HG03442 (cell line): ENCODE measurements at regions not wholly inside any gene's neighbourhood (a gene's known extent, or its start where the extent isn't known, plus 50 kb on each side); places are given as distances from the start of the nearest gene placed in this dataset.
"Not testable (repeated sequence)": the region's sequence is repeated elsewhere in the genome, so short reads cannot be mapped to it uniquely, and the experiment has no call there.

ENCODE experiments used
- ATAC-seq: cut with Tn5 transposase; IDR thresholded peaks from one replicate; pipeline ENCODE4 v1.9.1; 2021; ENCODE audit warnings: mild to moderate bottlenecking, moderate library complexity; ENCODE audit not compliant: unreplicated experiment

DNA sequence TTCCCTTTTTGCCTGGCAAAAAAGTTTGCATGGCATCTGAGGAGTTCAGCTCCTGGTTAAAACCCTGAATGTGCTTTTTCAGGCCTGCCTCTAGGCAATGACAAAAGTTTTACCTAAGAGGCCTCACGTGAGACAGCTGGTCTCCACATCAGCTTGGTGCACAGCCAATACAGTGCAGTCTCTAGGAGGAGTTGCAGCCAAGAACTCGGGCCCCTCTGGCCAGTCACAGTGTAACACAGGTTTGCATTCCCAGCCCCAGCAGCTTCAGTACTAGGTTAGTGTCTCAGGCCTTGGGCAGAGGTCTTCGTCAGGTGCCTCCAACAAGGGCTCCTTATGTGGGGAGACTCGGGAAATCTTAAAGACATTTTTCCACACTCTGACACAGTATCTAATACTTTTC, 771.7 kb downstream of the SORCS1 start:
- no peak for ATAC-seq

DNA sequence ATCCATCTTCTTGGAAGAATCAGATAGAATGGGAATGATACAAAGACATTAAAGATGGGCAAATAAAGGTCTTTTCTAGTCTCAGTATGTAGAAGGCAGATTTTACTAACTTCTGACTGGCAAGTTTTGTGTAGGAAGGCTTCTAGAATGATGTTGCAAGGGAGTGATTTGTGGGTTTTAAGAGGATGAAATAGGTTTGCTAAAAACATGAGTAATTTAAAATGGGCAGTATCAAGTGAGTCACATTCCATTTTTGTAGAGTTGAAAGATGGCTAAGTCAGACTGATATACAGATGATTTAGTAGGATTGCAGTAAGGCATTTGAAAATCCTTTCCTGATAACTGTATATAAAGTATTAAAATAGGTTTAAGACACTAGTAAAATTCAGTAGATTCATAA, 777.4 kb downstream of the SORCS1 start:
- no peak for ATAC-seq

DNA sequence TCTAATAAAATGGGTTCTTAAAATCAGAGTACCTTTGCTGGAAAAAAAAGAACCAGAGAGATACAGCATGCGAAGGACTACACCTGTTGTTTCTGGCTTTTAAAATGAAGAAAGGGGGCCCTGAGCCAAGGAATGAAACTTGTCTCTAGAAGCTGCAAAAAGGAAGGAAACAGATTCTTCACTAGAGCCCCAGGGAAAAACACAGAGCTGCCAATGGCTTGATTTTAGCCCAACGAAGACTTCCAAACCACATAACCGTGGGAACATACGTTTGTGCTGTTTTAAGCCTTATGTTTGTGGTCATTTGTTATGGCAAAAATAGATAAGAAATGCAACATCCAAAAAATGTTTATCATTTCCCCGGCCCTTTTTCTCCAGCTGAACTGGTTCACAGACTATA, 780.0 kb downstream of the SORCS1 start:
- ATAC-seq = no peak

DNA sequence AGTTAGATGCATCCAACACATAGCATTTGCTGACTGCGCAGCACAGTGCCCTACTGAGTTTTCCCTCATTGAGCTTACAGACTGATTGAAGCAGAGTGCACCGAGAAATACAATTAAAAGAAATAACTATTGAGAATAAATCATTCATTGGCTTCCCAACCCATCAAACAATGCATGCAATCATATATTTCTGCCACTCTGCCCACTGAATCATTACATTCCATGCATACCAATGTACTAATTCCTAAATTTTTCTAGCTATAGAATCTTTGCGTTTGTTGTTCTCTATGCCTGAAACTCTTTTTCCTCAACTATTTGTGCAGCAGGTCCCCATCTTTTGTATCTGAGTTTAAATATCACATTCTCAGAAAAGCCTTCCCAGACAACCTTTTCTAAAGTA, 783.8 kb downstream of the SORCS1 start:
- no peak for ATAC-seq

DNA sequence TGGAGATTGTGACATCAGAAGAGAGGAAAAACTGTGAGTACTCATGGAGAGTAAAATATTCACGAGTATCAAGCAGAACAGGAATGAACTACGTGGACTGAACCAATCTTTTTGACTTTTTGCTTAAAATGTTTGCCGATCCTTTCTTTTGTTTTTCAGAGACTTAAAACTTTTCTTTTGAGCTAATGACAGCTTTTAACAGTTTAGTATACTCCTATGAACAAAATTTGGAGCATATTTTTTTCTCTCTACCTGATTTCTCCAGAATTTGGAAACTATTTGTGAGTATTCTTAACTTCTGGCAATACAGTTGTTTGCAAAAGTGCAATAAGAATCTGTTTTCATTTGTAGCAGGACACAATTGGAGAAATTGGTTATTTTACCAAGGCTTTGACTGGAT, 786.3 kb downstream of the SORCS1 start:
- no peak for ATAC-seq

DNA sequence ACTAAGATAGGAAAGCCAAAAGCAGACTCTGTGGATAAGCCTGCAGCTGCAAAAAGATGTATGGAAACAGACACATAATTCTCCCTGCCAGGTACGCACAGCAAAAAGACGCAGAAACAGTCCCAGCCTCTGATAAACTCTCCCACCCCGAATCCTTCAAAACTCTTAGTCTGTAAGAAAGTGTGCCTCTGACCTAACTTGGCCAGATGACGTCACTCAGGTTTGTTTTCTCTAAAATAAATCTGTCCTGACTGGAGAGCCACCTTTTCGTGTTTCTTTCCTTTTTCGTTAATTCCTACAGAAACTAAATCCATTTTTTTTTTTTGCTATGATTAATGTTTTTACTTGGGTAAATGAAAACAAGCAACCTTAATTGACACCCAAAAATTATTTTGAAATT, 793.8 kb downstream of the SORCS1 start:
- no peak for ATAC-seq

DNA sequence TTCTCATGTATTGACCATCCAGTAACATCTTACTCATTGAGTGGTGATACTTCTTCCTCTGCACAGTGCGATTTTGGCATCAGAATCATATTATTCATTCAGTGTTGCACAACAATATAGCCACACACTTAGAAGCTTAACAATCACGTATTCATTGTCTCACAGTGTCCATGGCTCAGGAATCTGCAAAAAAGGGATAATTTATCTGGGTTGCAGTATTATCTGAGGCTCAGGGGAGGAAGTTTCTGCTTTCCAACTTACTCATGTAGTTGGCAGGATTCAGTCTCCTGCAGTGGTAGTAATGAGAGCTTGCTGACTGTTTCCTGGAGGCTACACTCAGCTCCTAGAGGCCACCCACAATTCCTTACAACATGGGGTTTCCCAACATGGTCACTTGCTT, 803.6 kb downstream of the SORCS1 start:
- ATAC-seq = no peak

DNA sequence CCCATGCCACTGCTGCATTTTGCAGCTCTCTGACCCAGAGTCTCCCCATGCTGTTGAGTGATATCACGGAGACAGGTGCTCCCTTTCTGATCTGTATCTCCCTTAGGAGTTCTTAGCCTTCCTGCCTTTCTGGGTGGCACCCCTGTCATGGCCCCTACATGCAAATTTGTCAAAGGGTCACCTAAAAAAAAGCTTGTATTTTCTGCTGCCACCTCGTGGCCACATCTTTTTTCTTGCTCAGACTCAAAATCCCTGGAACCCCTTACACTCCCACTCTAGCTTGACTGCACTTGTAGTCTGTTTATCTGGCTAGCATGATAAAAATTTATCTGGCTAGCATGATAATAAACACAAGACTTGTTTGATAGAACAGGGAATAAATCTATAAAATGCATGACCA, 809.1 kb downstream of the SORCS1 start:
- no peak for ATAC-seq

DNA sequence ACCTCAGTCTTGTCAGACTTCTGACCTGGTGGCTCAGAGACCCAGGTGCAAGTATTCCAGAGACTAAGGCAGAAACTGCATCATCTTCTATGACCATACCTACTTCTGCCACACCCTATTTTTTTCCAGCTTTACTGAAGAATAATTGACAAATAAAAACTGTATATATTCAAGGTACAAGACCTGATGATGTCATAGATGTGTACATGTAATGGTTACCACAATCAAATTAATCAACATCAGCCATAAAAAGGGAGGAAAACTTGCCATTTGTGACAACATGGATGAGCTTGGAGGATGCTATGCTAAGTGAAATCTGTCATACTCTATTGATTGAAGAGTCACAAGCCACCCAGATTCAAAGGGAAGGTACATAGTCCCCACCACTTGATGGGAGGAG, 815.6 kb downstream of the SORCS1 start:
- ATAC-seq = no peak

DNA sequence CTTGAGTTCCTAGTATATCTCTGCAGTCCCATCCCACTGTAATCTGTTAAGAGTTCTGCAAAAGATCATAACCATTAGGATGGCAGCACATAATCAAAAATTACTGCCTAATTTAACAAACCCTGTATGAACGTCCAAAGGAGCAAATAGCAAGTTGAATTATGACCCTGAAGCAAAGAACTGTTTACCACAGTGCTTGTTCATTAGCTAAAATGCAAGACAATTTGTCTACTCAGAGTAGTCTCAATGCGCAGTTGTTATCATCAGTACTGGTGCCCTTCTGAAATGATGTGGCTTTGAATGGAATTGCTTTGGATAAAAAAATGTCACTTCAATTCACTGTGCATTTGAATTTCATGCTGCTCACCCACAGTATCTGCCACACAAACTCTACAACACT, 817.0 kb downstream of the SORCS1 start:
- ATAC-seq = no peak

DNA sequence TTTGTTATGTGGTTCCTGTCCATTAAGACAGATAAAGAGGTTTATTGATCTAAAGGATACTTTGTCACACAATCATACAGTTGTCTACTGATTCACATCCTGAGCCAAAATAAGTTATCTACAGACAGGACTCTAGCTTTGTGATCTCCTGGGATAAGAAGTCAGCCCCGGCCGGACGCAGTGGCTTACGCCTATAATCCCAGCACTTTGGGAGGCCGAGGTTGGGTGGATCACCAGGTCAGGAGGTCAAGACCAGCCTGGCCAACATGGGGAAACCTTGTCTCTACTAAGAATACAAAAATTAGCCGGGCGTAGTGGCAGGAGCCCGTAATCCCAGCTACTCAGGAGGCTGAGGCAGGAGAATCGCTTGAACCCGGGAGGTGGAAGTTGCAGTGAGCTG, 821.0 kb downstream of the SORCS1 start:
- ATAC-seq = not testable (repeated sequence)

DNA sequence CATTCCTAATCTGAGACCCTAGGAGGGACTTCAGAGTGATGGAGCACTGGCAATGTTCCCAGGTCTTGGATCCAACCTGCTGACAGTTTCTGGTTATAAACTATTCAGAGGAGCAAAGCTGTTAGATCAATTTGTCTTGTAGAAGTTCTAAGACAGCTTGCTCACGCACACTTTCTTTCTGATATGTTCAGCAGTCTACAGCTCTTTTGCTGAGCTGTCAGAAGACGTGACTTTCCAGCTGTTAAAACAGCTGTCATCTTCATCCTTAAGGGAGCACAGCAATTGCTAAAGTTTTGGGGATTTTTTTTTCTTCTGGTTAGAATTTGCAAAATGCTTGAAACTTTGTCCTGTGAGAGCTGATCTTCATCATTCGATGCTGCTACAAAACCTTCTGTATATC, 823.1 kb downstream of the SORCS1 start:
- no peak for ATAC-seq

DNA sequence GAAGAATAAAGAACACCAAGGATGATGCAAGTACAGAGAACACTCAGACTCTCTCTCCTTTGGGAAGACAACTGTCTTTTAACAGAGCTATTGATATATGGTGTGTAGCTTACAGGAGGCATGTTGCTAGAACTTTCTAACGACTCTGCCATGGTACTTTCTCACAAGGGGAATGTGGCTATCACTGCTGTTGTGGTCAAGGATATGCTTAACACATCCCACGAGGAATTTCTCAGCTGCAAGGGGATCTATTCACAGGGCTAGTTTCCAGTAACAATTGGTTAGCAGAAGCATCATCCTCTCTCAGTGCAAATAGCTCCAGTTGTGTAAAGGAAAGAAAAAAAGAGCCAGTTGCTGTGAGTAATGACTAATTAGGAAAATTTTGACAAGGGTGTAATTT, 826.0 kb downstream of the SORCS1 start:
- no peak for ATAC-seq

DNA sequence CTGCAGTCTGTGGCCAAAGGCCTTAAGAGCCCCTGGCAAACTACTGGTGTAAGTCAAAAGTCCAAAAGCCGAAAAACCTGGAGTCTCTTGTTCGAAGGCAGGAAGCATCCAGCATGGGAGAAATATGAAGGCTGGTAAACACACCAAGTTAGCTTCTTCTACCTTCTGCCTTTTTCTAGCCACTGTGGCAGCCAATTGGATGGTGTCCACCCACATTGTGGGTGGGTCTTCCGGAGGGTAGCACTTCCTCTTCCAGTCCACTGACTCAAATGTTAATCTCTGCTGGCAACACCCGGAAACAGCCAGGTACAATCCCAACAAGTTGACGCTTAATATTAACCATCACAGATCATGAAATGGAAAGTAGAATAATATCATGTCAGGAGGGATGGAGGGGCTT, 827.6 kb downstream of the SORCS1 start:
- no peak for ATAC-seq

DNA sequence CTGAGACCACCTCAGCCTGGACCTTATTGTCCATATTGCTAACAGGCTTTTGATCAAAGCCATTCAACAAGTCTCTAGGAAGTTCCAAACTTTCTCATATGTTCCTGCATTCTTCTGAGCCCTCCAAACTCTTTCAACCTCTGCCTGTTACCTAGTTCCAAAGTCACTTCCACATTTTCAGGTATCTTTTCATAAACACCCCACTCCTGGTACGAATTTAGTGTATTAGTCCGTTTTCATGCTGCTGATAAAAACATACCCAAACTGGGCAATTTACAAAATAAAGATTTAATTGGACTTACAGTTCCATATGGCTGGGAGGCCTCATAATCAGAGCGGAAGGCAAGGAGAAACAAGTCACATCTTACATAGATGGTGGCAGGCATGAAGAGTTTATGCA, 836.8 kb downstream of the SORCS1 start:
- no peak for ATAC-seq

DNA sequence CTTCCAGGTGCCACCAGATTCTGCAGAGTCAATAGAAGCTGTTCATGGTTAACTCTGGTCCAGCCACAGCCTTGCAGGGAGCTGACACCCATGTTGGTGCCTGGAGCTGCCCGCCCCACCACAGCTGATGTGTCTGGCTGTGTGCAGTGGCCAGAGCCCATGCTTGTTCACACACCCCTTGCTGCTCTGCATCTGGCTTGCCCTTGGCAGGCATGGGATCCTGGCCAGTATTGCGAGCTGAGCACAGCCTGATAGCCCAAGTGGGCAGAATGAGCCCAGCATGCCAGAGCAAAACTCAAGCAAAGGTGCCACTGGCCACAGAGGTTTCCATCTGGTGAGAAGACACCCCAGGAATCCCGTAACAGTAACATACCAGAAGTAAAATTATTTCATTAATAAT, 843.6 kb downstream of the SORCS1 start:
- no peak for ATAC-seq

DNA sequence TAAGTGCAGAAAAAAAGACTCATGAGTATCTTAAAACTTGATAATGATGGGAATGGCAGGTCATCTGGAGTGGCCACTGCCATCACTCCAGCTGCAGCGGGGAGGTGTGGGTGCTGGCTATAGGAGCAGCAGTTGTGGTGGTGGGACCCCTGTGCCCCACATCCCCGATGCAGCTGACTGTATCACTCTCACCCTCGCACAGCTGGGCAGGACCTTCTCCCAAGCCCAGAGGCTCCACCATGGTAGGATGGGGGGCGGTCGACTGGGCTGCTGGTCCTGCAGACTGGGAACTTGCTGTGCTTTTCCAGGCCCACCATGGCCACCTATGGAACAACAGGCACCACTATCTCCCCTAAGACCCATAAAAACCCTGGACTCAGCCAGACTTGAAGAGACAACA, 844.4 kb downstream of the SORCS1 start:
- no peak for ATAC-seq

DNA sequence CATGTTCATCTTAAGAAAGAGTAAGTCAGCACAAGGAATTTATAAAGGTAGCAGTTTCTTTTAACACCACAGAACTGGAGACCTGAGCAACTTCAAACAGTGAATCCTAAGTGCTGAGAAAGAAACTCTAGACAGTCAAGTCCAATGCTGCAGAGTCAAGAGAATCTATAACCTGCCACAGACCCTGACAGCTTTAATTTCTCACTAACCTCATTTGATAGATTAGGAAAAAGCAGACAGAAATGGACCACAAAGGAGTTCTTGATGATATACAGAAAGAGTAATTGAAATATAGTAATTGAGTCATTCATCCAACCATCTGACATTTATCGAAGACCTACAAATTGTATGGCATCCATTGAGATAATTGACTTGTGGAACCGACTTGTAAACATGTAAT, 847.0 kb downstream of the SORCS1 start:
- no peak for ATAC-seq

DNA sequence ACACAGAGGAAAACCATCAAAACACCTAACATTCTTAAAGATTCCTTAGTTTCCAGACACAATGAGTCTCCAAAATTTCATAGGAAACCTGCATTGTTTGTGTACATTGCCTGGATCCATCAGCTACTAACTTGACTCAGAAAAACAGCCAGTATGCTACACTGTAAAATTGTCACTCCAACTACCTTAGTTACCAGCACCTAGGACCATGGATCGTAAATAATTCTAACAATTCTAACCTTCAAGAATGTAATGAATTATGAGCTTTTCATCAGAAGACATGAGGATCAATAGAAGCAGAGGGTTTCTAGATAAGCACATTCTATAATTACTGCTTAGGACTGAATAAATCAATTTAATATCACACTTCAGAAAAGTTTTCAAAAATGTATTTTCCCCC, 851.5 kb downstream of the SORCS1 start:
- ATAC-seq = no peak

DNA sequence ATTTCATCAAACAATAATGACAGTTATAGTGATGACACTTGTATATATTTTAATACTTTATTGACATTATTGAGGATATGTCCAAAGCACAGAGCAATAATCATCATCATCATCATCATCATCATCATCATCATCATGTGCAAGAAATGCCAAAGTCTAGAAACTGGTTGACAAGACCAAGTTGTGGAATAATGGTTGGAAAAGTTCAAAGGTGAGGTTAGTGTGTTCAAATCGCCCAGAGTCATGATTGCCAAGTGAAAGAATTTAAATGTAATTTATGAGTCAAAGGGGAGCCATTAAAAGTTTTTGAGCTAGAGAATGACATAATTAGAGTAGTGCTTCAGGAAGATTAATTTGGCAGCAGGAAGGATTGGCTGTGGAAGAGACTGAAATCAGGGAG, 852.4 kb downstream of the SORCS1 start:
- ATAC-seq = no peak

DNA sequence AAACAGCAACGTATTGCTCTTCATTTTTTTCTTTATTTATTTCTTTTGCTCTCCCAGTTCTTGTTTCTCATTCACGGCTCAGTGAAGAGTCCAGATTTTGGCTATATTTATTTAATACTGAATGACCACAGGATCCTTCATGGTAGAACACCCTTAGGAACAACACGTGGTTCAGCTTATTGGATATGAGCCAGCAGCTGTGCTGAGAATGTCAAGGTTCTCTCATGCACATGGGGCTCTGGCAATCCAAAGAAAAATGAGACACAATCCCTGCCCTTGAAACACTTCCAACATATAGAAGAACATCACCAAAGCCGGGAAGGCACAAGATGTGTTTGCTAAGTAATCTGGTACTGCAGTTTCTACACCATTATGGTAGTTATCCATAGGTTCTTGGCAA, 852.9 kb downstream of the SORCS1 start:
- ATAC-seq = no peak

DNA sequence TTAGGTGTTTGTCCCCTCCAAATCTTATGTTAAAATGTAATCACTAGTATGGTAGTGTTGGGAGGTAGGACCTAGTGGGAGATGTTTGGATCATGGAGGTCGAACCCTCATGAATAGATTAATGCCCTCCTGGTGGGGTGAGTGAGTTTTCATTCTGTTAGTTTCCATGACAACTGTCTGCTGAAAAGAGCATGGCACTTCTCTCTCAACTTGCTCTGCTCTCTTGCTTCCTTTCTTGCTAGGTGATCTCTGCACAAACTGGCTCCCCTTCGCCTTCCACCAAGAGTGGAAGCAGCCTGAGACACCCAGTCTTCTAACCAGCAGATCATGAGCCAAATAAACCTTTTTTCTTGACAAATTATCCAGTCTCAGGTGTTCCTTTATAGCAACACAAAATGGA, 853.9 kb downstream of the SORCS1 start:
- no peak for ATAC-seq

DNA sequence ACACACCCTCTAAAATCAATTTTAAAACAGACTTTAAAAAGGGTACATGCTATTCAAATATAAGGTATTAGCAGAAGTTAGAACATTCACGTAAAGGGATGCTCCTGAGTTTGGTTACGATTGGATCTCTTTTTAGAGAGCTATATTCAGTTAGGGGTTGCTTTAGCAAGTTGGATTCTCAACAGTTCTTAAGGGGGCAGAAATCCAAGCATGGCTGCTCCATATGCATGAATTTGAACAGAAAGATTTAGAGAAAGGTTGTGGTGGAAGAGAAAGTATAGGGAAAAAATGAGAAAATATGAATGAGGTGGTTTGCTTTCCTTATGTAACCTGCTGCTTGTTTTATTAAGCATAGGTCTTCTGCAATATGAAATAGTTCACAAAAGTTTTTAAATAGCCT, 855.1 kb downstream of the SORCS1 start:
- no peak for ATAC-seq

DNA sequence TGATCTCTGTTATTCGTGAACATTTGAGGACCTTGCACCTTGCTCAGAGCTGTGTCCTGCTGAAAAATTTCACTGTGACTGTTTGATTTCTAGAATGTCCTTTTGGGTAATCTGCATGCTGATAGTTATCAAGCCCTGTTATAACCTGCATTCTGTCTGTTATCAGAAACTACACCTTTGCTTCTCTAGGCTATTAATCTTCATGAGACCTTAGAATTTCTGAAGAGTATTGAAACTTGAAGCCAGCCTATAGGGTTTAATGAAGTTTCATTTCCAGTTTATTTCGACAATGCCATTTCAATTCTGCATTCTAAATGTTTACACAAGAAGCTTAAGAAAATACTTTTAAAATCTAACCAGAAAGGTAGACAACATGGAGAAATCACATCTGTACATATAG, 856.2 kb downstream of the SORCS1 start:
- ATAC-seq = no peak
